Upper lobe of right lung (tissue), 1 donor: ENCODE measurements at regions not wholly inside any gene's neighbourhood (a gene's known extent, or its start where the extent isn't known, plus 50 kb on each side); places are given as distances from the start of the nearest gene placed in this dataset.

Experiments used
- ATAC-seq: fragments of 200-7000 bp; cut with Tn5 transposase; one replicate; pipeline ENCODE4 v1.9.1; 2020; ENCODE audit warnings: mild to moderate bottlenecking, moderate library complexity
- DNase-seq: peaks from one replicate; pipeline ENCODE4 v3.0.0-alpha.2; 2020
- H3K27ac ChIP-seq: fragments of 200-600 bp; one replicate; pipeline ENCODE4 v1.8.0; 2022
- H3K27me3 ChIP-seq: fragments of 200-600 bp; one replicate; pipeline ENCODE4 v1.8.0; 2022; ENCODE audit warnings: mild to moderate bottlenecking
- H3K36me3 ChIP-seq: fragments of 200-600 bp; one replicate; pipeline ENCODE4 v1.8.0; 2022
- H3K4me1 ChIP-seq: fragments of 200-600 bp; one replicate; pipeline ENCODE4 v1.8.0; 2022
- H3K4me3 ChIP-seq: fragments of 200-600 bp; one replicate; pipeline ENCODE4 v1.8.0; 2022; ENCODE audit warnings: mild to moderate bottlenecking
- H3K9me3 ChIP-seq: fragments of 200-600 bp; one replicate; pipeline ENCODE4 v1.8.0; 2022
- intact Hi-C: fragments of 100-400 bp; cut with DNase I; formaldehyde crosslinking; loops from one replicate; pipeline ENCODE4 v1.11.0; 2022
- TF ChIP-seq, protein P1 (sequence below): fragments of 200-600 bp; IDR thresholded peaks from one replicate; pipeline ENCODE4 v1.8.0; 2022; ENCODE audit warnings: antibody characterized with exemption
- donor health status: DM: no; HTN: yes; CAD: no; lungs with severe emphysema.

DNA sequence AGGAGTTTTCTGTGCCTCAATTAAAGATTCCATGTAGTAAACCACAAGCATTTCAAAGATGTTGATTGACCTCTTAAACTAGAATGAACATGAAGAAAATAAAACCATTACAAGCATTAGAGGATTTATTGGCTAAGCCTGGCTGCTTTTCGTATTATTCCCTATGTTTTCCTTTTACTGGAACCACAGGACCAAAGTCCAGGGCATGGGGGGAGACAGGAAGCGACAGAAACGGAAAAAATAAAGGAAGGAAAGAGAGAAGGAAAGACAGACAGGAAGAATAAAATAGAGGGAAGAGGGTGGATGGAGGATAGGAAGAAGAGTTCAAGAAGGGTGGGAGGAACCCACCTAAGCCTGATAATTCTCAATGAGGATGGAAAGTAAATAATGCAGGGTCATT, 169.9 kb downstream of the SHQ1 start:
- Histone ChIP-seq H3K9me3 (no peaks in the 10 kb centered on the region), H3K4me1 (no peaks in the 10 kb centered on the region), H3K4me3 (no peak overlapping the region), H3K27me3 (no peaks in the 10 kb centered on the region), H3K36me3 (no peaks in the 10 kb centered on the region), H3K27ac (no peak overlapping the region)
- intact Hi-C loops: no loop called here
- no peak for ATAC-seq
- TF ChIP-seq, protein P1, sequence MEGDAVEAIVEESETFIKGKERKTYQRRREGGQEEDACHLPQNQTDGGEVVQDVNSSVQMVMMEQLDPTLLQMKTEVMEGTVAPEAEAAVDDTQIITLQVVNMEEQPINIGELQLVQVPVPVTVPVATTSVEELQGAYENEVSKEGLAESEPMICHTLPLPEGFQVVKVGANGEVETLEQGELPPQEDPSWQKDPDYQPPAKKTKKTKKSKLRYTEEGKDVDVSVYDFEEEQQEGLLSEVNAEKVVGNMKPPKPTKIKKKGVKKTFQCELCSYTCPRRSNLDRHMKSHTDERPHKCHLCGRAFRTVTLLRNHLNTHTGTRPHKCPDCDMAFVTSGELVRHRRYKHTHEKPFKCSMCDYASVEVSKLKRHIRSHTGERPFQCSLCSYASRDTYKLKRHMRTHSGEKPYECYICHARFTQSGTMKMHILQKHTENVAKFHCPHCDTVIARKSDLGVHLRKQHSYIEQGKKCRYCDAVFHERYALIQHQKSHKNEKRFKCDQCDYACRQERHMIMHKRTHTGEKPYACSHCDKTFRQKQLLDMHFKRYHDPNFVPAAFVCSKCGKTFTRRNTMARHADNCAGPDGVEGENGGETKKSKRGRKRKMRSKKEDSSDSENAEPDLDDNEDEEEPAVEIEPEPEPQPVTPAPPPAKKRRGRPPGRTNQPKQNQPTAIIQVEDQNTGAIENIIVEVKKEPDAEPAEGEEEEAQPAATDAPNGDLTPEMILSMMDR: no peak
- DNase-seq: no peak

DNA sequence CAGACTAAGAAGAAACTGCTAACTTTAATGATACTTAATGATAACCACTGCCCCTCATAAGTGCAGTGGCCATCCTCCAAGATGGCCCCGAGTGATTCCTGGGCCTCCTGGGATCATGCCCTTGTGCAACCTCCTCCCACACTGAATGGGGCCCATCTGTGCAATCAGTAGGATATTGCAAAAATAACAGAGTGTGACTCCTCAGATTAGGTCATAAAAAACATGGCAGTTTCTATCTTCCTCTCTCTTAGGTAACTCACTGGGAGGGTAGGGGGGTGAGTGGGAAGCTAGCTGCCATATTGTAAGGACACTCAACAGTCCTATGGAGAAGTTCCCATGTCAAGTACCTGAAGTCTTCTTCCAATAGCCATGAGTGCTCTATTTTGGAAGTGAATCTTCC, 173.0 kb downstream of the SHQ1 start:
- Histone ChIP-seq H3K27me3 (no peaks in the 10 kb centered on the region), H3K9me3 (no peaks in the 10 kb centered on the region), H3K4me1 (no peaks in the 10 kb centered on the region), H3K4me3 (no peak overlapping the region), H3K36me3 (no peaks in the 10 kb centered on the region), H3K27ac (no peak overlapping the region)
- TF ChIP-seq, protein P1: no peak
- intact Hi-C loops: no loop called here
- ATAC-seq: no peak
- DNase-seq: no peak

DNA sequence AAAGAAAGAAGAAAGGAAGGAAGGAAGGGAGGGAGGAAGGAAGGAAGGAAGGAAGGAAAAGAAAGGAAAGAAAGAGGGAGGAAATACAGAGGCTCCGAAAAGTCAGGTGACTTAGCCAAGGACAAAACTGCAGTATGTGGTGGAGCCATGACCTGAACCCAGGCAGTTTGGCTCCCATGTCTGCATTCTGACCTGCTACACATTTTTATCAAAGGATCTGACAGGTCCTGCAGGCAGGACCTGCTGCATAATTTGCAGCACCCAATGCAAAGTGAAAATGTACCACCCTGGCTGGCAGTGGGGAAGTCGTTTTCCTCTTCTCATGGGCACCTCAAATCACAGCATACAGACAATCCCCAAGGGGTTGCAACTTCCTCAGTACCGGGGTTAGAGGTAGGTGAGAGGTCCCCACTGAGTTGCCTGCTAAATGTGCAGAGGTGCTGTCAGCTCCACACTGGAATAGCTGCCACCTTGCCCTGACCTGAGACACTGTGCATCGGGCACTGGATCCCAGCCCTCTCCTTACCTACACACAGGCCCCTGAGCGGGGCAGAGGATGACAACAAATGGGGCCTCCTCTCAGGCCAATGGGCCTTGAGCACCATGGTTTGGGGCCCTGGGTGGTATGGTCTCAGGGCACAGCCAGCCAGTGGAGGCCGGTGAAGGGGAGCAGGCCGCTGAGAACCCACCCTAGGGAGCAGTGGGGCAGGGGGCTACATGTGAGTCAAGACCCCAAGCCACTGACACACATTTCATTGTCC, 175.1 kb downstream of the SHQ1 start:
- DNase-seq: no peak

GRCh38 chr3:72669224-72669623, 179.0 kb downstream of the SHQ1 start:
- ATAC-seq: no peak
- TF ChIP-seq, protein P1: no peak
- intact Hi-C loops: no loop called here
- Histone ChIP-seq H3K36me3 (no peaks in the 10 kb centered on the region), H3K27me3 (no peaks in the 10 kb centered on the region), H3K9me3 (no peaks in the 10 kb centered on the region), H3K27ac (no peak overlapping the region), H3K4me3 (no peak overlapping the region), H3K4me1 (no peaks in the 10 kb centered on the region)
- no peak for DNase-seq

More for the DNA sequence above, 175.1 kb downstream of the SHQ1 start:
- Histone ChIP-seq H3K27me3 (no peaks in the 10 kb centered on the region), H3K9me3 (no peaks in the 10 kb centered on the region), H3K4me1 (no peaks in the 10 kb centered on the region), H3K4me3 (no peak overlapping the region), H3K27ac (no peak overlapping the region), H3K36me3 (no peaks in the 10 kb centered on the region)
- TF ChIP-seq, protein P1: no peak
- ATAC-seq: peak; percentile 10
- intact Hi-C loops: no loop called here

GRCh38 chr3:72666447-72666755, 181.8 kb downstream of the SHQ1 start:
- intact Hi-C loops: no loop called here
- Histone ChIP-seq H3K9me3 (no peaks in the 10 kb centered on the region), H3K27me3 (no peaks in the 10 kb centered on the region), H3K4me3 (no peak overlapping the region), H3K36me3 (no peaks in the 10 kb centered on the region), H3K4me1 (no peaks in the 10 kb centered on the region), H3K27ac (no peak overlapping the region)
- DNase-seq: no peak
- TF ChIP-seq, protein P1: no peak
- no peak for ATAC-seq
